ENCODE measurements at regions not wholly inside any gene's neighbourhood (a gene's known extent, or its start where the extent isn't known, plus 50 kb on each side); places are given as distances from the start of the nearest gene placed in this dataset.

DNA sequence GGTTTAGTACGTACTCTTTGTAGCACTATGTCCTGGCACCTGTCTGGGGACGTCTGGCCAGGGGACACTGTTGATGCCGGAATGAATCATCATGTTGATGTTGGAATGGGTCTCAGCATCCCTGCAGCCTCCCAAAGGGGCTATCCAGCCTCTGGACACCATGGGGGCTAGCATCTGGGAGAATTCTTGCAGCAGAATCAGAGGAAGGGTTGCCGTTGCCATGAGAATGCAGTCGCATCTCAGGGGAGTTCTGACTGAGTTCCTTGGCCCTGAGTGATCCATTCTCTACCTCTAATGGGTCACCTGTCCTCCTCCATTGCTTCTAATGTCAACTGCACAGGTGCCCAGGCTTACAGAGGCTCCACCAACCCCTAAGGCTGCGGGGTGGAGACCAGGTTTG lies 129.1 kb downstream of the UQCRFS1 start:
- TF ChIP-seq, protein P1, sequence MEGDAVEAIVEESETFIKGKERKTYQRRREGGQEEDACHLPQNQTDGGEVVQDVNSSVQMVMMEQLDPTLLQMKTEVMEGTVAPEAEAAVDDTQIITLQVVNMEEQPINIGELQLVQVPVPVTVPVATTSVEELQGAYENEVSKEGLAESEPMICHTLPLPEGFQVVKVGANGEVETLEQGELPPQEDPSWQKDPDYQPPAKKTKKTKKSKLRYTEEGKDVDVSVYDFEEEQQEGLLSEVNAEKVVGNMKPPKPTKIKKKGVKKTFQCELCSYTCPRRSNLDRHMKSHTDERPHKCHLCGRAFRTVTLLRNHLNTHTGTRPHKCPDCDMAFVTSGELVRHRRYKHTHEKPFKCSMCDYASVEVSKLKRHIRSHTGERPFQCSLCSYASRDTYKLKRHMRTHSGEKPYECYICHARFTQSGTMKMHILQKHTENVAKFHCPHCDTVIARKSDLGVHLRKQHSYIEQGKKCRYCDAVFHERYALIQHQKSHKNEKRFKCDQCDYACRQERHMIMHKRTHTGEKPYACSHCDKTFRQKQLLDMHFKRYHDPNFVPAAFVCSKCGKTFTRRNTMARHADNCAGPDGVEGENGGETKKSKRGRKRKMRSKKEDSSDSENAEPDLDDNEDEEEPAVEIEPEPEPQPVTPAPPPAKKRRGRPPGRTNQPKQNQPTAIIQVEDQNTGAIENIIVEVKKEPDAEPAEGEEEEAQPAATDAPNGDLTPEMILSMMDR (IDR thresholded peaks at IDR 0.05): no peak
- no peak for TF ChIP-seq POLR2A (IDR thresholded peaks at IDR 0.05)
- no peak for TF ChIP-seq POLR2AphosphoS5 (IDR thresholded peaks at IDR 0.05)
